Astrocyte of the cerebellum (primary cell): ENCODE measurements at regions not wholly inside any gene's neighbourhood (a gene's known extent, or its start where the extent isn't known, plus 50 kb on each side); places are given as distances from the start of the nearest gene placed in this dataset.
"Not testable (repeated sequence)": the region's sequence is repeated elsewhere in the genome, so short reads cannot be mapped to it uniquely, and the experiment has no call there.

Experiments
- DNase-seq: peaks from one replicate; pipeline ENCODE4 v3.0.0-alpha.2; 2011; ENCODE audit warnings: low read depth
- H3K4me3 ChIP-seq: 2 replicates; pipeline ENCODE4 v1.5.1; 2011; ENCODE audit warnings: mild to moderate bottlenecking, low read depth, low read length, moderate library complexity
- CTCF ChIP-seq: IDR thresholded peaks from 2 replicates; pipeline ENCODE4 v1.5.1; 2012; ENCODE audit warnings: low read length, low read depth, moderate library complexity, mild to moderate bottlenecking; ENCODE audit errors: missing control alignments
- in situ Hi-C: cut with HindIII; loops from 2 replicates; pipeline ENCODE4 v1.10.0; 2017; ENCODE audit warnings: low sequenced_read_pairs

GRCh38 chr22:22697377-22698117, 53.1 kb downstream of the GGTLC2 start:
- in situ Hi-C loops, result no loop called here
- no peak for TF ChIP-seq CTCF
- no peak overlapping the region for H3K4me3 ChIP-seq
- no peak for DNase-seq

- no peak for DNase-seq
- no peak overlapping the region for H3K4me3 ChIP-seq
- in situ Hi-C loops, result no loop called here
- TF ChIP-seq CTCF, result no peak
These were observed 53.9 kb downstream of the GGTLC2 start for GRCh38 chr22:22698263-22698750.

DNA sequence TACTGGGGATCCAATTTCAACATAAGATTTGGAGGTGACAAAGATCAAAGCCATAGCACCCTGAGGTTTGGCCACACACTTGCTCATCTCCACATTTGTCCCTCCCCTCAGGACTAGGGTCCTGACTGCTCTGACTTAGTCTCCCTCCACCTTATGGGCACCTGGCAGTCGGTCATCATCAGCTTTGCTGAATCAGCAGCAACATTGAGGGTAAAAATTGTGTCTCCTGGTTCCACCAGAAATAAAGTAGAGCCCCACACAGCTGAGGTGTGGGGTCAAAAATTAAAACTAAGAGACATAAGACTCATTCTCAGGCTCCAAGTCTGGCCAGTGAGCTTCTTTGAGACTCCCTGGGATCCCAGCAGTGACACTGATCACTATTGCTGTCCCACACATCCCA, 56.2 kb downstream of the GGTLC2 start:
- no peak overlapping the region for H3K4me3 ChIP-seq
- TF ChIP-seq CTCF, result no peak
- in situ Hi-C loops, result no loop called here
- DNase-seq, result no peak

GRCh38 chr22:22701557-22701956, 57.1 kb downstream of the GGTLC2 start:
- in situ Hi-C loops, H3K4me3 ChIP-seq, DNase-seq: not testable (repeated sequence)

- no peak overlapping the region for H3K4me3 ChIP-seq
- in situ Hi-C loops, result no loop called here
- DNase-seq, result no peak
- no peak for TF ChIP-seq CTCF
These were observed 58.1 kb downstream of the GGTLC2 start for GRCh38 chr22:22702237-22703202.

- H3K4me3 ChIP-seq, result no peak overlapping the region
- DNase-seq, result no peak
- TF ChIP-seq CTCF, result no peak
- in situ Hi-C loops, result no loop called here
These were observed 58.8 kb downstream of the GGTLC2 start for GRCh38 chr22:22703203-22703570.

DNA sequence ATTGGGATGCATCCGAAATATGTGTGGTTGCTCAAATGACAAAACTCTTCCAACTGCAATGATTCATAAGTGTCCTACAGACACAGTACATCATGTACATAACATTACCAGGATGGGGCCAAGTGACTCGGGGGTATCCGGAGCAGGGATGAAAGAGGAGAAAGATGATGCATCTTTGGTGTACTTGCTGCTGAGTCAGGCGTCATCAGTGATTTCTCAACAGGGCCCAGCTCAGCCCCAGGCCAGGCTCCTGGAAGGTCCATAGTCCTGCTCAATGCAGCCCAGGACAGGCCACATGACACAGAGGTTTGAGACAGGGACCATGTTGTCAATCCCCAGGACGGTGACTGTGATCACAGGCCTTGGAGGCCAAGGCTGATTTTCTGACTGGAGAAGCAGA, 59.3 kb downstream of the GGTLC2 start:
- DNase-seq, result no peak
- in situ Hi-C loops, result no loop called here
- TF ChIP-seq CTCF, result no peak
- no peak overlapping the region for H3K4me3 ChIP-seq
